HG02678 (cell line): ENCODE measurements at regions not wholly inside any gene's neighbourhood (a gene's known extent, or its start where the extent isn't known, plus 50 kb on each side); places are given as distances from the start of the nearest gene placed in this dataset.
"Not testable (repeated sequence)": the region's sequence is repeated elsewhere in the genome, so short reads cannot be mapped to it uniquely, and the experiment has no call there.

Experiments
- ATAC-seq: cut with Tn5 transposase; IDR thresholded peaks from one replicate; pipeline ENCODE4 v1.9.1; 2021; ENCODE audit warnings: mild to moderate bottlenecking, moderate library complexity; ENCODE audit not compliant: unreplicated experiment

GRCh38 chr5:54404568-54404967 is 50.9 kb upstream of the HSPB3 start:
- ATAC-seq, result no peak

GRCh38 chr5:54403885-54404416 is 51.5 kb upstream of the HSPB3 start:
- no peak for ATAC-seq

DNA sequence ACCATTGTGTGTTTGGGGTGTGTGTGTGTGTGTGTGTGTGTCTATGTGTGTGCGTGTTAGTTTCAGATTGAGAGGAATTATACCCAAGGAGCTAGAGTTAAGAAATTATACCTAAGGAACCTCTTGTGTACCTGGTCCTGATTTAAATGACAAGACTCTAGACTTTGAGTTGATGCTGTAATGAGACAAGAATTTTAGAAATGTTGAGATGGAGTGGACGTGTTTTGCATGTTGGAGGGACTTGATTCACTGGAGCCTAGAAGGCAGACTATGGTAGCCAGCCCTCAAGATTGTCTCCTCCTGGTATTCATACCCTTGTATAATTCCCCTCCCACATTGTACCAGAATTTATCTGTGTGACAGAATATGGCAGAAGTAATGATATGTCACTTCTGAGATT is 52.4 kb upstream of the HSPB3 start:
- no peak for ATAC-seq

DNA sequence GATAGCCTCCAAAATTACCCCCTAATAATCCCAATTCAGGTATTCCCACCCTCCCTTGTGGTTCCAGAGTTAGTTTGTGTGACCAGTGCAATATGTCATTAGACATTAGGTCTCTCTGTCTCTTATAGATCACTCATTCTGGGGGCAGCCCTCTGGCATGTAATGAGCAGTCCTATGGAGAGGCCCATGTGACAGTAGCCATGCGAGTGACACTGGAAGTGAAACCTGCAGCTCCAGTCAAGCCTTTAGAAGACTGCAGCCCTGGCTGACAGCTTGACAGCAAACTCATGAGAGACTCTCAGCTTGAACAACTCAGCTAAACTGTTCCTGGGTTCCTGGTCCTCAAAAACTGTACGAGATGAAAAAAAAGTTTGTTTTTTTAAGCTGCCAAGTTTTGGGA is 54.0 kb upstream of the HSPB3 start:
- peak; percentile 69 for ATAC-seq

GRCh38 chr5:54398191-54398590 is 57.3 kb upstream of the HSPB3 start:
- no peak for ATAC-seq

DNA sequence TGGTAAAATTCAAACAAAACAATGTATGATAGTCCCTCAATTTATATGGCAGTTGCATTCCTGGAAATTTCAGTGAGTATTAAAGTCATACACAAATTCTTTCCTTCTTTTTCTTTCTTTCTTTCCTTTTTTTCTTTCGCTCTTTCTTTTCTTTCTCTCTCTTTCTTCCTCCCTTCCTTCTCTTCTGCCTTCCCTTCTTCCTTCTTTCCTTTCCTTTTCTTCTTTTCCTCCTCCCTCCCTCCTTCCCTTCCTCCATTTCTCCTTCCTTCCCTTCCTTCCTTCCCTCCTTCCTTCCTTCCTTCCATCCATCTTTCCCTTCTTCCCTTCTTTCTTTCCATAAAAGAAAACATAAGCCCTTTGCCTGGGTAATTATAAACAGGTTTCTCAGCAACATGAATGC is 58.1 kb upstream of the HSPB3 start:
- ATAC-seq, result no peak

DNA sequence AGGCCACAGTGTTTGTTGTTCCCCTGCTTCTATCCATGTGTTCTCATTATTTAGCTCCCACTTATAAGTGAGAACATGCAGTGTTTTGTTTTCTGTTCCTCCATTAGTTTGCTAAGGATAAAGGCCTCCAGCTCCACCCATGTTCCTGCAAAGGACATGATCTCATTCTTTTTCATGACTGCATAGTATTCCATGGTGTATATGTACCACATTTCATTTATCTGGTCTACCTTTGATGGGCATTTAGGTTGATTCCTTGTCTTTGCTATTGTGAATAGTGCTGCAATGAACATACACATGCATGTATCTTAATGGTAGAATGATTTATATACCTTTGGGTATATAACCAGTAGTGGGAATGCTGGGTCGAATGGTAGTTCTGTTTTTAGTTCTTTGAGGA is 62.5 kb upstream of the HSPB3 start:
- ATAC-seq, result not testable (repeated sequence)

GRCh38 chr5:54390539-54391031 is 64.9 kb upstream of the HSPB3 start:
- no peak for ATAC-seq

DNA sequence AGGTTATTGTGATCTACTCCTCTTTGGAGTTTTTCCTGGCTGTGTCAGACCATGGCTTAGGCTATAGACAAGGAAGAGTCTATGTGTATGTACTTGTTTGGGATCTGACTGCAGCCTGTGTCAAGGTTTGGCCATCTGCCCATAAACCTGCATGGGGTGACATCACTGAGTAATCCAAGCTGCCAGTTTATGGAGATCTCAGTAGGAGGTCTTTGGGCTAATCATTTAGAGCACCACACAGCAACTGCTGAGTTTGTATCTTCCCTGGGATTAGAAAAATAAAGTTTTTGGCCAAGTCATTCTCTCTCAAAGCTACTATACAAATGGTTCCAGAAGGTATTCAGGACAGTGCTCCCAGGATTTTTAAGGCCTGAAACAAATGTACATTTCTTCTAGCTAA is 65.5 kb upstream of the HSPB3 start:
- no peak for ATAC-seq

GRCh38 chr5:54389399-54389798 is 66.1 kb upstream of the HSPB3 start:
- not testable (repeated sequence) for ATAC-seq

GRCh38 chr5:54388811-54389210 is 66.7 kb upstream of the HSPB3 start:
- ATAC-seq, result no peak

DNA sequence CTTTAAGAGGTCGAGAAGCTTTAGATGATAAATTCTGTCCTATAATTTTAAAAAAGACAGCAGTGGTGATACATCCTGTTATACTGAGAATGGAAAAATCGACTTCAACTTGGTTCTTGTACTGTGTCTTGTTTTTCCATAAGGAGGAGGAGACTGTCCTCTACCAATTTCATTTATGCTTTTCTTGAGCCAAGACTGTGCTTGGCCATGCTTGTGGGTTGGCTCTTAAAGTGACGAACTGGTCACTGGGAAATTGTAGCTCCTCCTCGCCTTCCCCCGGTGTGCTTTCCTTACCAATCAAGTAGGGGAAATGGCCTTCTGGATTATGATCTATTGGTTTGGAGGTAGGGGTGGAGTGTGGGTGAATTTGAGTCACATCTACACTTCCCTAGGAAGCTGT is 67.1 kb upstream of the HSPB3 start:
- ATAC-seq, result no peak

- no peak for ATAC-seq
Measured at GRCh38 chr5:54387659-54388232, 67.8 kb upstream of the HSPB3 start.

DNA sequence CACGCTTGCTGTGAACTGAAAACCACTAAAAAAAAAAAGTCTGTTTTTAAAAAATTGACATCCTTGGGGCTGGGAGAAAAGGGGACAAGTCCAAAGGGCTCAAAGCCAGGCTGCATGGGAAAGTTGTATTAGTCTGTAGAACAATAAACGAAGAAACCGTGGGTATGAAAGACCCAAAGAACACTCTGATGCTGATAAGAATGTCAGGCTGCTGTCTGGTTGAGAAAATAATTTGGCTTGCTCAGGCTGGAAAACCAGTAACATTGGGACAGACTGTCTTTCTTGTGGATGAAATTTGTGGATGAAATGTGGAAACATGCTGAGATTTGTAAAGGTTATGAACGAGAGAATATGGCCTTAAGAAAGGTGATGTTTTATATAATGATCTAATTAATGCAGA is 68.5 kb upstream of the HSPB3 start:
- ATAC-seq, result no peak

- no peak for ATAC-seq
Measured at GRCh38 chr5:54385994-54386393, 69.5 kb upstream of the HSPB3 start.

GRCh38 chr5:54384356-54384933 is 71.1 kb upstream of the HSPB3 start:
- no peak for ATAC-seq

DNA sequence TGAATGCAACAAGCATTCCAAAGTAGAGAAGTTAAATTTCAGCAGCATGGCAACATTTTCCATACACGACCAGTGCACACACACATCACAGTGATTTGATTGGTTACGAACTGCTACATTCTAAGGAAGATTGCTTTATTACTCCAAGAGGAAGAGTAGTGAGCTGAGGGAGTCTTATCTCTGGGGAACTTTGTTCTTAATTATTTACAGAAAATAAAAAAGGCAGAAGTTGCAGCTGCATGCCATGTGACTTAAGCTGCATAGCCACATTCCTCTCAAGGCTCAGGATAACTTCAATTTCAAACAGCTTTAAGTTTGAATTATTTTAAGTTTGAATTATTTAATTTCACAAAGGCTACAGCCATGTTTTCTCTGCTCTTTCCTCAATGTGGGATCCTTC is 71.6 kb upstream of the HSPB3 start:
- ATAC-seq, result no peak

- ATAC-seq, result no peak
Measured at GRCh38 chr5:54383225-54383901, 72.1 kb upstream of the HSPB3 start.

GRCh38 chr5:54381319-54381718 is 70.9 kb upstream of the ARL15 start:
- ATAC-seq, result not testable (repeated sequence)

DNA sequence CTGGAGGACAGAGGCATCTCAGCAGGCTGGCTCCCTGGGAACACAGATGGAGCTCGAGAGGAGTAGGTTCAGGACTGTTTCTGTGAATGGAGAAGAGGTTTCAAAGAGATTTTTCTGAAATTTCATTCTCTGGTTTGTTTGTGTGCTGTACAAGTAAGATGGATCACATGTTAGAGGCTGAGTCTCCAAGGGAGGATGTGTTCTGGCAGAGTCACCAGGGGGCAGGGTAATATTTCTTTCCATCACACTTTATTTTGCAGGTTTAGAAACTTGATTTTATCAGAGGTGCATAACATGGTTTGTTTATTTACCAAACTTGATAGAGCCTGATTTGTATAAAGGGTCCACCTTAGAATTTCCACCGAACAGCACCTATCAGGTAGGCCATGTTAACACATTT is 69.2 kb upstream of the ARL15 start:
- no peak for ATAC-seq

- no peak for ATAC-seq
Measured at GRCh38 chr5:54378707-54379106, 68.3 kb upstream of the ARL15 start.

- ATAC-seq, result not testable (repeated sequence)
Measured at GRCh38 chr5:54377339-54377738, 67.0 kb upstream of the ARL15 start.
